Peyer's patch (tissue), 4 donors: ENCODE measurements at regions not wholly inside any gene's neighbourhood (a gene's known extent, or its start where the extent isn't known, plus 50 kb on each side); places are given as distances from the start of the nearest gene placed in this dataset.

Source experiments
- DNase-seq, 3 donors: peaks; one replicate each; pipeline ENCODE4 v3.0.0-alpha.2; 2017 to 2019
- H3K27ac ChIP-seq, 4 donors: fragments of 200-600 bp; sonication (generic); one replicate each; pipeline ENCODE4 v1.5.1; 2016 to 2019
- H3K27me3 ChIP-seq, 2 donors: fragments of 200-600 bp; sonication (generic); one replicate each; pipeline ENCODE4 v1.5.1; 2019
- H3K36me3 ChIP-seq, 3 donors: fragments of 200-600 bp; sonication (generic); one replicate each; pipeline ENCODE4 v1.5.1; 2016 to 2019
- H3K4me1 ChIP-seq, 4 donors: fragments of 200-600 bp; sonication (generic); one replicate each; pipeline ENCODE4 v1.5.1; 2016 to 2019
- H3K4me3 ChIP-seq, 4 donors: fragments of 200-600 bp; sonication (generic); 1 replicate in 3 of 4; 2 replicates in 1 of 4; pipeline ENCODE4 v1.5.1; 2016 to 2019; ENCODE audit warnings: mild to moderate bottlenecking in 1 of 4
- H3K9me3 ChIP-seq, 4 donors: fragments of 200-600 bp; sonication (generic); one replicate each; pipeline ENCODE4 v1.5.1; 2016 to 2019; ENCODE audit warnings: mild to moderate bottlenecking in 1 of 4
- CTCF ChIP-seq, 6 experiments: fragments of 450-650 bp in 4 of 6; fragments of 200-600 bp in 2 of 6; sonication (generic) in 1 of 6; IDR thresholded peaks; one replicate each; pipeline ENCODE4 v1.5.1; 2017 to 2019; ENCODE audit warnings: antibody characterized with exemption in 6 of 6, mild to moderate bottlenecking in 3 of 6, moderate library complexity in 1 of 6
- POLR2A ChIP-seq, 2 donors: fragments of 450-650 bp; IDR thresholded peaks; one replicate each; pipeline ENCODE4 v1.5.1; 2017; ENCODE audit warnings: antibody characterized with exemption in 2 of 2, mild to moderate bottlenecking in 2 of 2, moderate library complexity in 2 of 2

- Histone ChIP-seq H3K27ac (no peak overlapping the region), H3K27me3 (no peaks in the 10 kb centered on the region), H3K9me3 (no peaks in the 10 kb centered on the region), H3K4me3 (no peak overlapping the region), H3K4me1 (no peaks in the 10 kb centered on the region), H3K36me3 (no peaks in the 10 kb centered on the region)
- no peak for DNase-seq
- no peak for TF ChIP-seq CTCF (IDR thresholded peaks at IDR 0.05)
- no peak for TF ChIP-seq POLR2A (IDR thresholded peaks at IDR 0.05)
Observed at GRCh38 chr5:164053123-164053522, 547.7 kb downstream of the MAT2B start.

GRCh38 chr5:164054461-164054860, 549.0 kb downstream of the MAT2B start:
- TF ChIP-seq CTCF (IDR thresholded peaks at IDR 0.05) (no peak), POLR2A (IDR thresholded peaks at IDR 0.05) (no peak)
- Histone ChIP-seq H3K9me3 (no peaks in the 10 kb centered on the region), H3K4me3 (no peak overlapping the region), H3K27me3 (no peaks in the 10 kb centered on the region), H3K27ac (no peak overlapping the region), H3K4me1 (no peaks in the 10 kb centered on the region), H3K36me3 (no peaks in the 10 kb centered on the region)
- no peak for DNase-seq

GRCh38 chr5:164057121-164057520, 551.7 kb downstream of the MAT2B start:
- Histone ChIP-seq H3K36me3 (no peaks in the 10 kb centered on the region), H3K9me3 (no peaks in the 10 kb centered on the region), H3K4me3 (no peak overlapping the region), H3K27ac (no peak overlapping the region), H3K27me3 (no peaks in the 10 kb centered on the region), H3K4me1 (no peaks in the 10 kb centered on the region)
- TF ChIP-seq POLR2A (IDR thresholded peaks at IDR 0.05) (no peak), CTCF (IDR thresholded peaks at IDR 0.05) (no peak)
- no peak for DNase-seq

- no peaks in the 10 kb centered on the region for H3K36me3 ChIP-seq
Observed at GRCh38 chr5:164058621-164059020, 553.2 kb downstream of the MAT2B start.

GRCh38 chr5:164059471-164059870, 554.1 kb downstream of the MAT2B start:
- Histone ChIP-seq H3K36me3 (no peaks in the 10 kb centered on the region), H3K4me1 (no peaks in the 10 kb centered on the region), H3K9me3 (no peaks in the 10 kb centered on the region), H3K4me3 (no peak overlapping the region), H3K27me3 (no peaks in the 10 kb centered on the region), H3K27ac (no peak overlapping the region)
- DNase-seq = no peak
- TF ChIP-seq POLR2A (IDR thresholded peaks at IDR 0.05) (no peak), CTCF (IDR thresholded peaks at IDR 0.05) (no peak)

More at GRCh38 chr5:164058621-164059020, 553.2 kb downstream of the MAT2B start:
- H3K27me3 ChIP-seq = no peaks in the 10 kb centered on the region
- TF ChIP-seq CTCF (IDR thresholded peaks at IDR 0.05) (no peak), POLR2A (IDR thresholded peaks at IDR 0.05) (no peak)
- H3K4me3 ChIP-seq = no peak overlapping the region
- no peaks in the 10 kb centered on the region for H3K9me3 ChIP-seq
- no peak overlapping the region for H3K27ac ChIP-seq
- no peaks in the 10 kb centered on the region for H3K4me1 ChIP-seq
- DNase-seq = no peak

GRCh38 chr5:164060786-164061355, 555.5 kb downstream of the MAT2B start:
- Histone ChIP-seq H3K27ac (no peak overlapping the region), H3K4me1 (no peaks in the 10 kb centered on the region), H3K36me3 (no peaks in the 10 kb centered on the region), H3K4me3 (no peak overlapping the region), H3K9me3 (no peaks in the 10 kb centered on the region), H3K27me3 (no peaks in the 10 kb centered on the region)
- no peak for DNase-seq
- TF ChIP-seq POLR2A (IDR thresholded peaks at IDR 0.05) (no peak), CTCF (IDR thresholded peaks at IDR 0.05) (no peak)
